ENCODE measurements at regions not wholly inside any gene's neighbourhood (a gene's known extent, or its start where the extent isn't known, plus 50 kb on each side); places are given as distances from the start of the nearest gene placed in this dataset.

DNA sequence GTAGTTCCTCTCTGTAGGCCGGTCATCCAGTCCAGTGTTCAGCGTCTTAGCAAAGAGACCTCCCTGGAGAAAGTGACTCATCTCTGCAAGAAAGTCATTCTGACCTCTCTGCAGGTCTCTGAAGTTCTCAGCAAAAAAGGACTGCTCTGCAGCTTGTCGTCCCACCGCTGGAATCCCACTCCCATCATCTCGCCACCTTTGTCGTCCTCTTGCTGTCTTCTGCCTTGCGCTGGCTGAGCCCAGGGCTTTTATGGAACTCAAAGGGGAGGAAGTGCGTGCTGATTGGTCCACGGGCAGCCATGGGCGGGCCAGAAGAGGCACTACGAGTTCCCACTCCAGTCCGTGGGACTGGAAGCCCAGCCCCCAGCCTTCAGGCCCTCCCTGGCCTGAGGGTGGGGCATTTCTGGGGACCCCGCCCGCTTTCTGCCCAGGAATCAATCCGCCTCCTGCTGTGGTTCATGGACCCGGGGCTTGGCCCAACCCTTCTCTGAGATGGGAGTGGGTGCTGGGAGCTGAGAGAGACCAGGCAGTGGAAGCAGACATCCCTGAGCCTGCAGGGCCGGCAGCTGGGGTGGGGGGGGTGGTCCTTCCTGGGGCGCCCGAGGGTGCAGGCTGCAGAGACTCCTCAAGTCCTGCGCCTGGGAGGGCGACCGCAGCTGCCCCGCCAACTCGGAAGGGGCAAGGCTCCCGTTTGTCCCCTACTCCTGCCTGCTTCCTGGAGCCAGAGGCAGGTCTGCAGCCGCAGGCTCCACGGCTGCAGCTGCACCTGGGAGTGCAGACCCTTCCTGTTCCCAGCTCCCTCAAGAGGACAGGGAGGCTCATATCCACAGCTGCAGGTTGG lies 660.7 kb upstream of the RAB6C start:
- no peak for ATAC-seq
- Mint-ChIP-seq H3K27me3 (ENCODE audit: low read depth) (no peaks in the 10 kb centered on the region), H3K4me3 (no peak overlapping the region)

GRCh38 chr2:129319422-129319717 lies 660.1 kb upstream of the RAB6C start:
- no peaks in the 10 kb centered on the region for H3K4me1 Mint-ChIP-seq (ENCODE audit: low read depth)
- DNase-seq (no peak), ATAC-seq (no peak)
- no peaks in the 10 kb centered on the region for H3K9me3 Mint-ChIP-seq
- H3K36me3 Mint-ChIP-seq (ENCODE audit: insufficient read depth), result no peaks in the 10 kb centered on the region
- no peaks in the 10 kb centered on the region for H3K27me3 Mint-ChIP-seq (ENCODE audit: low read depth)
- no peak overlapping the region for H3K4me3 Mint-ChIP-seq

More for the DNA sequence above, 660.7 kb upstream of the RAB6C start:
- no peaks in the 10 kb centered on the region for H3K36me3 Mint-ChIP-seq (ENCODE audit: insufficient read depth)
- H3K9me3 Mint-ChIP-seq, result no peaks in the 10 kb centered on the region
- no peak for DNase-seq
- no peaks in the 10 kb centered on the region for H3K4me1 Mint-ChIP-seq (ENCODE audit: low read depth)

DNA sequence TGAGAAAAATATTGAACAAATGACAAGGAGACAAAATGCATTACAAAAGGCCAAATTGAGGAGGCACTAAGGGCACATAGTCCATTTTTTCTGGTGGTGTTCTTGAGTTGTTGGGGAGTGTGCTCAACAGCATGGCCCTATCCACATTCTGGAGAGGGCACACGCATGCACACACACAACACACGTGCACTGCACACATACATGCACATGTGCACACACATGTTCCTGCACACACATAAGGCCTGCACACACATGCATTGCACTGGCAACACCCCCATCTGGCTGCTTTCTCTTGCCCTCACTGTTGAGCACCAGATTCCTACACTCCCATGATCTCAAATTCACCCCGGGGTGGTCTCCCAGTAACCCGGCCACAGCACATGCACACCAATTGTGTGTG lies 659.2 kb upstream of the RAB6C start:
- no peaks in the 10 kb centered on the region for H3K27me3 Mint-ChIP-seq (ENCODE audit: low read depth)
- H3K4me1 Mint-ChIP-seq (ENCODE audit: low read depth), result no peaks in the 10 kb centered on the region

DNA sequence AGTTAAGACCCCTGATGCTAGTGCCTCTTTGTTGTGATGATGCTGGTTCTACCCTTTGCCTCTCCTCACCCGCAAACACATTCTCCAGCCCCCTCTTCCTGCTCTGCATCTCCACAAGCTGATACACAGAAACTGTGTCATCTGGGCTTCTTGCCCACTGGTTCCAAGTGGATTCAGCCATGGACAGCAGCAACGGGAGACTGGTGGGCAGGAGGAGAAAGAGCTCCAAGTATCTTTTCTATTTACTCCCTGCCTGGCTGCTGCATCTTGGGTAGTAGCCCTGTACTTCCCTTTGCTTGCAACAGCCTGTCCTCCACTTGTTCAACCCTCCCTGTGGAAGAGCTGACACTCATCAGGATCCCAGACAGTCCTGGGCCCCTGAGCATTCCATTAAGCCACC lies 655.1 kb upstream of the RAB6C start:
- DNase-seq (no peak), ATAC-seq (no peak)
- no peaks in the 10 kb centered on the region for H3K4me1 Mint-ChIP-seq (ENCODE audit: low read depth)
- no peaks in the 10 kb centered on the region for H3K27me3 Mint-ChIP-seq (ENCODE audit: low read depth)
- H3K9me3 Mint-ChIP-seq, result peaks cover 5% of the 10 kb centered on the region
- no peak overlapping the region for H3K4me3 Mint-ChIP-seq
- H3K36me3 Mint-ChIP-seq (ENCODE audit: insufficient read depth), result no peaks in the 10 kb centered on the region

More for the DNA sequence above, 659.2 kb upstream of the RAB6C start:
- ATAC-seq, result no peak
- no peak overlapping the region for H3K4me3 Mint-ChIP-seq
- H3K9me3 Mint-ChIP-seq, result no peaks in the 10 kb centered on the region
- H3K36me3 Mint-ChIP-seq (ENCODE audit: insufficient read depth), result no peaks in the 10 kb centered on the region
- DNase-seq, result no peak

DNA sequence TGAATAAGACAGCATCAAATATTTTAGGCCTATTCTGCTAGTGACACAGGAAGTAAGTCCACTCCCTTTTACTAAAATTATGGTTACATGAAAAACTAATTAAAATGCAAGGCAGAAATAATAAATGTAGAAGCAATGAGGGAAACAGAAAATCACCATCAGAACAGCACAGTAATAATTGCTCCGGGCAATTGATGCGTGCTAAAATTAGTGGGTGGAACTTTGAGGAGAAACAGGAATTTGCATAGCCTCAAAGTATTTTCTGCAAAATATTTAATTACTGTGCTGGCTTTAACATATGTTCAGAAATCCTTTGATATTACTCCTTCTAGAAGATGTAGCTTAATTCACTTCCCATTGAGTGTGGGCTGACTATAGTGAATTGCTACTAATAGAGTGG lies 654.3 kb upstream of the RAB6C start:
- H3K27me3 Mint-ChIP-seq (ENCODE audit: low read depth), result no peaks in the 10 kb centered on the region
- no peaks in the 10 kb centered on the region for H3K4me1 Mint-ChIP-seq (ENCODE audit: low read depth)
- ATAC-seq, result no peak
- no peak for DNase-seq
- H3K9me3 Mint-ChIP-seq, result peaks cover 6% of the 10 kb centered on the region
- no peak overlapping the region for H3K4me3 Mint-ChIP-seq
- no peaks in the 10 kb centered on the region for H3K36me3 Mint-ChIP-seq (ENCODE audit: insufficient read depth)

GRCh38 chr2:129329574-129329973 lies 649.9 kb upstream of the RAB6C start:
- no peak for ATAC-seq
- Mint-ChIP-seq H3K9me3 (peaks cover 6% of the 10 kb centered on the region), H3K4me1 (ENCODE audit: low read depth) (no peaks in the 10 kb centered on the region)

GRCh38 chr2:129330504-129330903 lies 649.0 kb upstream of the RAB6C start:
- H3K4me1 Mint-ChIP-seq (ENCODE audit: low read depth), result no peaks in the 10 kb centered on the region
- no peaks in the 10 kb centered on the region for H3K36me3 Mint-ChIP-seq (ENCODE audit: insufficient read depth)
- H3K4me3 Mint-ChIP-seq, result no peak overlapping the region
- no peak for ATAC-seq
- H3K27me3 Mint-ChIP-seq (ENCODE audit: low read depth), result no peaks in the 10 kb centered on the region
- DNase-seq, result no peak
- peaks cover 6% of the 10 kb centered on the region for H3K9me3 Mint-ChIP-seq

More at GRCh38 chr2:129329574-129329973, 649.9 kb upstream of the RAB6C start:
- Mint-ChIP-seq H3K27me3 (ENCODE audit: low read depth) (no peaks in the 10 kb centered on the region), H3K4me3 (no peak overlapping the region), H3K36me3 (ENCODE audit: insufficient read depth) (no peaks in the 10 kb centered on the region)
- DNase-seq, result no peak

GRCh38 chr2:129331638-129332037 lies 647.8 kb upstream of the RAB6C start:
- DNase-seq, result no peak
- Mint-ChIP-seq H3K9me3 (peaks cover 10% of the 10 kb centered on the region), H3K4me1 (ENCODE audit: low read depth) (no peaks in the 10 kb centered on the region), H3K36me3 (ENCODE audit: insufficient read depth) (no peaks in the 10 kb centered on the region), H3K4me3 (no peak overlapping the region), H3K27me3 (ENCODE audit: low read depth) (no peaks in the 10 kb centered on the region)
- ATAC-seq, result no peak

- H3K4me3 Mint-ChIP-seq, result no peak overlapping the region
- no peak for DNase-seq
- H3K9me3 Mint-ChIP-seq, result peaks cover 11% of the 10 kb centered on the region
- H3K27me3 Mint-ChIP-seq (ENCODE audit: low read depth), result peaks cover 2% of the 10 kb centered on the region
- ATAC-seq, result no peak
- H3K4me1 Mint-ChIP-seq (ENCODE audit: low read depth), result no peaks in the 10 kb centered on the region
- no peaks in the 10 kb centered on the region for H3K36me3 Mint-ChIP-seq (ENCODE audit: insufficient read depth)
These were observed 645.3 kb upstream of the RAB6C start for GRCh38 chr2:129334128-129334527.

DNA sequence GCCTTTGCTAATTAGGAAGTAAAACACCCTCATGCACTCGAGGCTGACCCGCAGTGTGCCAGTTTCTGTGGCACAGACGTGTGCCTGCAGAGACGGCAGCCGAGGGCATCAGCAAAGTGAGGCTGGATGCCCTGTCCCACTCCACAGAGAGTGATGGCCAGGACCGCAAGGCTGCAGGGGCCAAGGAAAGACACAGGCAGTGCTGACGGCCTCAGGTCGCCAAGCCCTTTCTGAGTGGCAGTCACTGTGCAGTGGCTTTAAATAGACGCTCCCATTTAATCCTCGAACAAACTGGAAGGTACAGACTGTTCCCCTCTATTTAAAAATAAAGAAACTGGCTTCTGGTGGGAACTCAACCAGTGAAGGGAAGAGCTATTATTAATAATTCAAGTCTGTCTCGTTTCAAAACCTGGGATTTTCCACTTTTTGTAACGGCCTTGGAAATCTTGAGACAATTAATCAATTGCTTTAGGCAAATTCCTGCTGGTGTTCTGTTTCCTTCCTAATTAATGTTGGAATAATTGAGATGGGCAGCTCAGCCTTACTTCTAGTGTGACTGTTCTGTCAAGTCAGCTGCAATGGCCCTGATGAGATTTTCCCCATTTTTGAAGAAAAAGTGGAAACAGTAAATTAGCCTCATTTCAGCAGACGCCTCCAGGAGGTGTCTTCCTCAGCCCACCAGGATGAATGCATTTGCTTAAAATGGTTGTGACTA lies 644.6 kb upstream of the RAB6C start:
- no peaks in the 10 kb centered on the region for H3K36me3 Mint-ChIP-seq (ENCODE audit: insufficient read depth)
- peaks cover 2% of the 10 kb centered on the region for H3K27me3 Mint-ChIP-seq (ENCODE audit: low read depth)
- no peak overlapping the region for H3K4me3 Mint-ChIP-seq
- DNase-seq (no peak), ATAC-seq (no peak)
- H3K4me1 Mint-ChIP-seq (ENCODE audit: low read depth), result no peaks in the 10 kb centered on the region
- peaks cover 8% of the 10 kb centered on the region for H3K9me3 Mint-ChIP-seq

DNA sequence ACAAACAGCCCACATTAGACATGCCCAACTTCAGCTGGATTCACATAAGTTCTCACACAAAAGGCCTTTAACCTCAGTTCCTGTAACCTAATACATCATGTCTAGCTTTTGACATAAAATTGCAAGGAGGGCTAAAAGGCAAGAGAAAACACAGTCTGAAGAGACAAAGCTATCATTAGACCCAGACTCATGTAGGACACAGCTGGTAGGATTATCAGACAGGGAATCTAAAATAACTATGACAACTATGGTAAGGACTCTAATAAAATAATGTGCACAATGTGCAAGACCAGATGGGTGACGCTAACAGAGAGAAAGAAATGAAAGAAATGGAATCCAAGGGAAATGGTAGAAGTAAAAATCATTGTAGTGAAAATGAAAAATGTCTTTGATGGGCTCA lies 643.2 kb upstream of the RAB6C start:
- H3K4me3 Mint-ChIP-seq, result no peak overlapping the region
- H3K36me3 Mint-ChIP-seq (ENCODE audit: insufficient read depth), result no peaks in the 10 kb centered on the region
- ATAC-seq (no peak), DNase-seq (no peak)
- H3K9me3 Mint-ChIP-seq, result peaks cover 13% of the 10 kb centered on the region
- no peaks in the 10 kb centered on the region for H3K4me1 Mint-ChIP-seq (ENCODE audit: low read depth)
- peaks cover 2% of the 10 kb centered on the region for H3K27me3 Mint-ChIP-seq (ENCODE audit: low read depth)

- peaks cover 2% of the 10 kb centered on the region for H3K27me3 Mint-ChIP-seq (ENCODE audit: low read depth)
- peaks cover 13% of the 10 kb centered on the region for H3K9me3 Mint-ChIP-seq
- no peaks in the 10 kb centered on the region for H3K36me3 Mint-ChIP-seq (ENCODE audit: insufficient read depth)
- no peak for DNase-seq
- no peaks in the 10 kb centered on the region for H3K4me1 Mint-ChIP-seq (ENCODE audit: low read depth)
- no peak for ATAC-seq
- no peak overlapping the region for H3K4me3 Mint-ChIP-seq
These were observed 642.4 kb upstream of the RAB6C start for GRCh38 chr2:129337076-129337475.

GRCh38 chr2:129345540-129345939 lies 633.9 kb upstream of the RAB6C start:
- Mint-ChIP-seq H3K4me1 (ENCODE audit: low read depth) (no peaks in the 10 kb centered on the region), H3K36me3 (ENCODE audit: insufficient read depth) (no peaks in the 10 kb centered on the region), H3K27me3 (ENCODE audit: low read depth) (no peaks in the 10 kb centered on the region), H3K4me3 (no peak overlapping the region), H3K9me3 (peaks cover 3% of the 10 kb centered on the region)
- DNase-seq, result no peak
- no peak for ATAC-seq

- ATAC-seq (no peak), DNase-seq (no peak)
- no peak overlapping the region for H3K4me3 Mint-ChIP-seq
- H3K27me3 Mint-ChIP-seq (ENCODE audit: low read depth), result no peaks in the 10 kb centered on the region
- no peaks in the 10 kb centered on the region for H3K9me3 Mint-ChIP-seq
- no peaks in the 10 kb centered on the region for H3K4me1 Mint-ChIP-seq (ENCODE audit: low read depth)
- no peaks in the 10 kb centered on the region for H3K36me3 Mint-ChIP-seq (ENCODE audit: insufficient read depth)
These were observed 631.8 kb upstream of the RAB6C start for GRCh38 chr2:129347486-129348217.

- ATAC-seq, result no peak
- H3K9me3 Mint-ChIP-seq, result no peaks in the 10 kb centered on the region
- no peaks in the 10 kb centered on the region for H3K27me3 Mint-ChIP-seq (ENCODE audit: low read depth)
- no peaks in the 10 kb centered on the region for H3K4me1 Mint-ChIP-seq (ENCODE audit: low read depth)
- no peak for DNase-seq
- no peaks in the 10 kb centered on the region for H3K36me3 Mint-ChIP-seq (ENCODE audit: insufficient read depth)
- H3K4me3 Mint-ChIP-seq, result no peak overlapping the region
These were observed 624.8 kb upstream of the RAB6C start for GRCh38 chr2:129354631-129355030.

Measured in activated T-cell treated with anti-CD3 and anti-CD28 coated beads, Interleukin-2, amount 50 U/mL, for 4 hours (primary cell).